ENCODE measurements at regions not wholly inside any gene's neighbourhood (a gene's known extent, or its start where the extent isn't known, plus 50 kb on each side); places are given as distances from the start of the nearest gene placed in this dataset.

GRCh38 chr4:104263100-104263499, 231.6 kb downstream of the CXXC4 start:
- TF ChIP-seq CTCF (IDR thresholded peaks at IDR 0.05) (no peak), ZFX (IDR thresholded peaks at IDR 0.05; ENCODE audit: borderline replicate concordance) (no peak)

GRCh38 chr4:104262678-104263077, 232.0 kb downstream of the CXXC4 start:
- no peak overlapping the region for H3K27ac ChIP-seq
- TF ChIP-seq ZFX (IDR thresholded peaks at IDR 0.05; ENCODE audit: borderline replicate concordance) (no peak), CTCF (IDR thresholded peaks at IDR 0.05) (no peak)

More at GRCh38 chr4:104263100-104263499, 231.6 kb downstream of the CXXC4 start:
- H3K27ac ChIP-seq, result no peak overlapping the region

GRCh38 chr4:104248726-104249125, 246.0 kb downstream of the CXXC4 start:
- TF ChIP-seq ZFX (IDR thresholded peaks at IDR 0.05; ENCODE audit: borderline replicate concordance) (no peak), CTCF (IDR thresholded peaks at IDR 0.05) (no peak)
- no peak overlapping the region for H3K27ac ChIP-seq

- no peak overlapping the region for H3K27ac ChIP-seq
- TF ChIP-seq CTCF (IDR thresholded peaks at IDR 0.05), result no peak
- TF ChIP-seq ZFX (IDR thresholded peaks at IDR 0.05; ENCODE audit: borderline replicate concordance), result no peak
Measured at GRCh38 chr4:104235967-104236366, 258.7 kb downstream of the CXXC4 start.

- H3K27ac ChIP-seq, result no peak overlapping the region
- TF ChIP-seq ZFX (IDR thresholded peaks at IDR 0.05; ENCODE audit: borderline replicate concordance), result no peak
- no peak for TF ChIP-seq CTCF (IDR thresholded peaks at IDR 0.05)
Measured at GRCh38 chr4:104217526-104217925, 277.2 kb downstream of the CXXC4 start.

GRCh38 chr4:104211657-104212056, 283.0 kb downstream of the CXXC4 start:
- TF ChIP-seq ZFX (IDR thresholded peaks at IDR 0.05; ENCODE audit: borderline replicate concordance) (no peak), CTCF (IDR thresholded peaks at IDR 0.05) (no peak)
- H3K27ac ChIP-seq, result no peak overlapping the region

GRCh38 chr4:104210420-104210819, 284.3 kb downstream of the CXXC4 start:
- TF ChIP-seq ZFX (IDR thresholded peaks at IDR 0.05; ENCODE audit: borderline replicate concordance) (no peak), CTCF (IDR thresholded peaks at IDR 0.05) (no peak)
- no peak overlapping the region for H3K27ac ChIP-seq
